NCI-H2081 (cell line): ENCODE measurements at regions not wholly inside any gene's neighbourhood (a gene's known extent, or its start where the extent isn't known, plus 50 kb on each side); places are given as distances from the start of the nearest gene placed in this dataset.
A peak's percentile ranks its signal among the peaks of the same experiment; 100 is the strongest.
"Not testable (repeated sequence)": the region's sequence is repeated elsewhere in the genome, so short reads cannot be mapped to it uniquely, and the experiment has no call there.

Experiments
- DNase-seq, 2 experiments: peaks; one replicate each; lab custom pipeline; 2025; lab: John Stamatoyannopoulos, UW

GRCh38 chr17:70321352-70321751 lies 152.0 kb downstream of the KCNJ2 start:
- no peak for DNase-seq

GRCh38 chr17:70323269-70323668 lies 153.9 kb downstream of the KCNJ2 start:
- no peak for DNase-seq

- DNase-seq: no peak
Measured at GRCh38 chr17:70324031-70324430, 154.7 kb downstream of the KCNJ2 start.

- DNase-seq: no peak
Measured at GRCh38 chr17:70327279-70327678, 157.9 kb downstream of the KCNJ2 start.

- peak in 1 of 2 experiments; percentile 11 for DNase-seq
Measured at GRCh38 chr17:70327723-70328122, 158.4 kb downstream of the KCNJ2 start.

GRCh38 chr17:70329721-70330120 lies 160.4 kb downstream of the KCNJ2 start:
- DNase-seq: no peak

GRCh38 chr17:70331066-70331465 lies 161.7 kb downstream of the KCNJ2 start:
- DNase-seq: not testable (repeated sequence)

- DNase-seq: peak in 1 of 2 experiments; percentile 11
Measured at GRCh38 chr17:70332356-70333210, 163.3 kb downstream of the KCNJ2 start.

GRCh38 chr17:70336411-70336810 lies 167.1 kb downstream of the KCNJ2 start:
- no peak for DNase-seq

GRCh38 chr17:70338946-70339354 lies 169.6 kb downstream of the KCNJ2 start:
- no peak for DNase-seq

- no peak for DNase-seq
Measured at GRCh38 chr17:70343114-70343513, 173.8 kb downstream of the KCNJ2 start.

- no peak for DNase-seq
Measured at GRCh38 chr17:70344386-70345060, 175.2 kb downstream of the KCNJ2 start.

- no peak for DNase-seq
Measured at GRCh38 chr17:70345061-70345460, 175.7 kb downstream of the KCNJ2 start.

GRCh38 chr17:70352834-70353233 lies 183.5 kb downstream of the KCNJ2 start:
- no peak for DNase-seq

GRCh38 chr17:70353408-70354092 lies 184.2 kb downstream of the KCNJ2 start:
- no peak for DNase-seq

- DNase-seq: no peak
Measured at GRCh38 chr17:70355185-70355584, 185.9 kb downstream of the KCNJ2 start.

GRCh38 chr17:70357190-70357589 lies 187.9 kb downstream of the KCNJ2 start:
- DNase-seq: no peak

- no peak for DNase-seq
Measured at GRCh38 chr17:70365091-70365583, 195.8 kb downstream of the KCNJ2 start.

GRCh38 chr17:70366386-70366785 lies 197.1 kb downstream of the KCNJ2 start:
- no peak for DNase-seq

GRCh38 chr17:70368011-70368410 lies 198.7 kb downstream of the KCNJ2 start:
- DNase-seq: no peak

GRCh38 chr17:70369391-70369790 lies 200.1 kb downstream of the KCNJ2 start:
- DNase-seq: no peak

- no peak for DNase-seq
Measured at GRCh38 chr17:70370816-70371215, 201.5 kb downstream of the KCNJ2 start.

- no peak for DNase-seq
Measured at GRCh38 chr17:70373369-70373768, 204.0 kb downstream of the KCNJ2 start.
